ENCODE measurements at regions not wholly inside any gene's neighbourhood (a gene's known extent, or its start where the extent isn't known, plus 50 kb on each side); places are given as distances from the start of the nearest gene placed in this dataset.

- TF ChIP-seq EP300 (IDR thresholded peaks at IDR 0.05), result no peak
- no peak for TF ChIP-seq CTCF (IDR thresholded peaks at IDR 0.05)
Measured at GRCh38 chr4:147108409-147108808, 162.7 kb upstream of the TTC29 start.
